Hindlimb muscle (tissue), 1 donor: ENCODE measurements at regions not wholly inside any gene's neighbourhood (a gene's known extent, or its start where the extent isn't known, plus 50 kb on each side); places are given as distances from the start of the nearest gene placed in this dataset.
"Not testable (repeated sequence)": the region's sequence is repeated elsewhere in the genome, so short reads cannot be mapped to it uniquely, and the experiment has no call there.

Experiments used
- DNase-seq: peaks from one replicate; pipeline ENCODE4 v3.0.0-alpha.2; 2013

GRCh38 chrX:125202591-125203248 lies 117.0 kb upstream of the TEX13C start:
- peak; percentile 42 for DNase-seq

- DNase-seq: peak; percentile 16
Measured at GRCh38 chrX:125203365-125203736, 116.3 kb upstream of the TEX13C start.

GRCh38 chrX:125203737-125204578 lies 115.7 kb upstream of the TEX13C start:
- DNase-seq: peak; percentile 69

GRCh38 chrX:125204681-125205132 lies 115.0 kb upstream of the TEX13C start:
- peak; percentile 21 for DNase-seq

GRCh38 chrX:125205133-125205917 lies 114.3 kb upstream of the TEX13C start:
- peak; percentile 82 for DNase-seq

GRCh38 chrX:125205918-125206665 lies 113.6 kb upstream of the TEX13C start:
- DNase-seq: peak; percentile 44

- no peak for DNase-seq
Measured at GRCh38 chrX:125210146-125210545, 109.5 kb upstream of the TEX13C start.

GRCh38 chrX:125219852-125220251 lies 99.8 kb upstream of the TEX13C start:
- DNase-seq: no peak

GRCh38 chrX:125236955-125237354 lies 82.7 kb upstream of the TEX13C start:
- no peak for DNase-seq

GRCh38 chrX:125248931-125249330 lies 70.7 kb upstream of the TEX13C start:
- no peak for DNase-seq

GRCh38 chrX:125255759-125256158 lies 63.9 kb upstream of the TEX13C start:
- DNase-seq: not testable (repeated sequence)

- DNase-seq: no peak
Measured at GRCh38 chrX:125262836-125263235, 56.8 kb upstream of the TEX13C start.

GRCh38 chrX:125266153-125266660 lies 53.5 kb upstream of the TEX13C start:
- DNase-seq: no peak
